Keratinocyte (primary cell): ENCODE measurements at regions not wholly inside any gene's neighbourhood (a gene's known extent, or its start where the extent isn't known, plus 50 kb on each side); places are given as distances from the start of the nearest gene placed in this dataset.

Source experiments
- DNase-seq: peaks from one replicate; pipeline ENCODE4 v3.0.0-alpha.2; 2011; ENCODE audit warnings: low read depth, missing footprints, low spot score
- FAIRE-seq: peaks from 2 replicates; lab custom pipeline; 2011; peaks lifted over from hg19 to GRCh38; lab: Jason Lieb, UNC
- H2AFZ ChIP-seq: 2 replicates; pipeline ENCODE4 v1.6.0; 2012; ENCODE audit warnings: low read length, control low read depth, inconsistent platforms; ENCODE audit not compliant: control insufficient read depth
- H3K27ac ChIP-seq: 2 replicates; pipeline ENCODE4 v1.5.1; 2011; ENCODE audit warnings: low read length; ENCODE audit not compliant: control insufficient read depth, insufficient read depth
- H3K27me3 ChIP-seq: 3 replicates; pipeline ENCODE4 v1.6.0; 2011; ENCODE audit warnings: low read length; ENCODE audit not compliant: control insufficient read depth, insufficient read depth; ENCODE audit errors: extremely low read depth
- H3K36me3 ChIP-seq, 2 experiments: 2 replicates in 1 of 2; 3 replicates in 1 of 2; pipeline ENCODE4 v1.5.1; 2011; ENCODE audit warnings: low read length in 2 of 2, mild to moderate bottlenecking in 1 of 2; ENCODE audit not compliant: control insufficient read depth in 2 of 2, insufficient read depth in 2 of 2; ENCODE audit errors: extremely low read depth in 1 of 2
- H3K4me1 ChIP-seq: 3 replicates; pipeline ENCODE4 v1.5.1; 2011; ENCODE audit warnings: low read length; ENCODE audit not compliant: control insufficient read depth, insufficient read depth; ENCODE audit errors: extremely low read depth
- H3K4me2 ChIP-seq: 3 replicates; pipeline ENCODE4 v1.6.0; 2011; ENCODE audit warnings: low read depth, low read length; ENCODE audit not compliant: control insufficient read depth, insufficient read depth; ENCODE audit errors: extremely low read depth
- H3K4me3 ChIP-seq, 3 experiments: fragments of 200-600 bp in 1 of 3; sonication (generic) in 1 of 3; 2 replicates in 2 of 3; 3 replicates in 1 of 3; pipeline ENCODE4 v1.5.1; 2011 to 2016; ENCODE audit warnings: low read length in 3 of 3, mild to moderate bottlenecking in 3 of 3, control low read depth in 2 of 3, inconsistent platforms in 1 of 3, low read depth in 1 of 3, mixed read lengths in 1 of 3, mixed run types in 1 of 3, moderate library complexity in 1 of 3; ENCODE audit not compliant: control insufficient read depth in 2 of 3, insufficient read depth in 2 of 3; ENCODE audit errors: extremely low read depth in 1 of 3
- H3K79me2 ChIP-seq: 2 replicates; pipeline ENCODE4 v1.6.0; 2012; ENCODE audit warnings: low read length; ENCODE audit not compliant: control insufficient read depth, insufficient read depth
- H3K9ac ChIP-seq: 3 replicates; pipeline ENCODE4 v1.6.0; 2011; ENCODE audit warnings: low read length; ENCODE audit not compliant: control insufficient read depth, insufficient read depth; ENCODE audit errors: extremely low read depth
- H3K9me1 ChIP-seq: 3 replicates; pipeline ENCODE4 v1.6.0; 2011; ENCODE audit warnings: low read length; ENCODE audit not compliant: control insufficient read depth, insufficient read depth; ENCODE audit errors: extremely low read depth
- H3K9me3 ChIP-seq: 2 replicates; pipeline ENCODE4 v1.5.1; 2012; ENCODE audit warnings: low read depth, low read length; ENCODE audit not compliant: control insufficient read depth
- H4K20me1 ChIP-seq: 3 replicates; pipeline ENCODE4 v1.6.0; 2011; ENCODE audit warnings: low read length; ENCODE audit not compliant: control insufficient read depth, insufficient read depth; ENCODE audit errors: extremely low read depth
- CTCF ChIP-seq, 3 experiments: IDR thresholded peaks in 1 of 3; conservative IDR thresholded peaks in 1 of 3; optimal IDR thresholded peaks in 1 of 3; 2 replicates in 2 of 3; 3 replicates in 1 of 3; pipeline versions ENCODE3 to v1.5.1; 2011; ENCODE audit warnings: low read length in 3 of 3, mild to moderate bottlenecking in 3 of 3, moderate library complexity in 2 of 3, control low read depth in 1 of 3, inconsistent platforms in 1 of 3; ENCODE audit not compliant: insufficient read depth in 2 of 3; ENCODE audit errors: extremely low read depth in 1 of 3
- EZH2 ChIP-seq: IDR thresholded peaks from one replicate; pipeline ENCODE4 v1.6.1; 2012; ENCODE audit warnings: inconsistent platforms, mild to moderate bottlenecking, low read length, moderate library complexity
- dilution Hi-C: fragments of 300-500 bp; cut with MboI; formaldehyde crosslinking; loops from one replicate; pipeline ENCODE4 v1.7.0; 2020; ENCODE audit warnings: low sequenced_read_pairs; ENCODE audit not compliant: extremely low pct_ligation_motif_present

GRCh38 chr13:85525411-85525810, 273.8 kb downstream of the SLITRK6 start:
- TF ChIP-seq EZH2: no peak
- TF ChIP-seq CTCF (optimal IDR thresholded peaks at IDR 0.05 in 1 of 3, IDR thresholded peaks at IDR 0.05 in 1 of 3, conservative IDR thresholded peaks at IDR 0.05 in 1 of 3; ENCODE audit: extremely low read depth in 1 of 3, insufficient read depth in 2 of 3, low read length in 3 of 3): no peak
- H3K36me3 ChIP-seq: no peaks in the 10 kb centered on the region
- H3K9ac ChIP-seq: no peak overlapping the region
- H3K9me3 ChIP-seq: no peaks in the 10 kb centered on the region
- no peak overlapping the region for H2AFZ ChIP-seq
- dilution Hi-C loops: no loop called here
- no peaks in the 10 kb centered on the region for H3K9me1 ChIP-seq
- no peak overlapping the region for H3K4me3 ChIP-seq
- no peaks in the 10 kb centered on the region for H3K4me1 ChIP-seq
- FAIRE-seq (no peak), DNase-seq (no peak)
- H3K79me2 ChIP-seq: no peaks in the 10 kb centered on the region
- no peaks in the 10 kb centered on the region for H4K20me1 ChIP-seq
- no peak overlapping the region for H3K27ac ChIP-seq
- no peaks in the 10 kb centered on the region for H3K27me3 ChIP-seq
- H3K4me2 ChIP-seq: no peak overlapping the region

- Histone ChIP-seq H3K27ac (no peak overlapping the region), H3K79me2 (no peaks in the 10 kb centered on the region), H3K27me3 (no peaks in the 10 kb centered on the region), H3K4me3 (no peak overlapping the region), H3K36me3 (no peaks in the 10 kb centered on the region), H3K9ac (no peak overlapping the region), H4K20me1 (no peaks in the 10 kb centered on the region), H3K4me2 (no peak overlapping the region), H3K9me1 (no peaks in the 10 kb centered on the region), H2AFZ (no peak overlapping the region), H3K4me1 (no peaks in the 10 kb centered on the region), H3K9me3 (no peaks in the 10 kb centered on the region)
- TF ChIP-seq CTCF (optimal IDR thresholded peaks at IDR 0.05 in 1 of 3, IDR thresholded peaks at IDR 0.05 in 1 of 3, conservative IDR thresholded peaks at IDR 0.05 in 1 of 3; ENCODE audit: extremely low read depth in 1 of 3, insufficient read depth in 2 of 3, low read length in 3 of 3): no peak
- TF ChIP-seq EZH2: no peak
- dilution Hi-C loops: no loop called here
- no peak for FAIRE-seq
- DNase-seq: no peak
These were observed 277.6 kb downstream of the SLITRK6 start for GRCh38 chr13:85521657-85522056.
